Nephron progenitor cell (in vitro differentiated cells): ENCODE measurements at regions not wholly inside any gene's neighbourhood (a gene's known extent, or its start where the extent isn't known, plus 50 kb on each side); places are given as distances from the start of the nearest gene placed in this dataset.
"Not testable (repeated sequence)": the region's sequence is repeated elsewhere in the genome, so short reads cannot be mapped to it uniquely, and the experiment has no call there.

ENCODE experiments used
- DNase-seq: peaks from one replicate; pipeline ENCODE4 v3.0.0; 2021
- H3K27ac Mint-ChIP-seq: 2 replicates; pipeline ENCODE4 v1.8.0; 2021; ENCODE audit warnings: mild to moderate bottlenecking, moderate library complexity, mixed read lengths
- H3K27me3 Mint-ChIP-seq: 2 replicates; pipeline ENCODE4 v1.8.0; 2021; ENCODE audit warnings: mild to moderate bottlenecking, low read depth, mixed read lengths; ENCODE audit not compliant: poor library complexity
- H3K36me3 Mint-ChIP-seq: 2 replicates; pipeline ENCODE4 v1.8.0; 2021; ENCODE audit warnings: low read depth, mixed read lengths
- H3K4me1 Mint-ChIP-seq: 2 replicates; pipeline ENCODE4 v1.8.0; 2021; ENCODE audit warnings: mixed read lengths
- H3K4me3 Mint-ChIP-seq: 2 replicates; pipeline ENCODE4 v1.8.0; 2021; ENCODE audit warnings: mild to moderate bottlenecking, moderate library complexity, mixed read lengths
- H3K9me3 Mint-ChIP-seq: 2 replicates; pipeline ENCODE4 v1.8.0; 2021; ENCODE audit warnings: mild to moderate bottlenecking, moderate library complexity, mixed read lengths

GRCh38 chr2:94576486-94576885, 294.7 kb upstream of the TEKT4 start:
- H3K9me3 Mint-ChIP-seq = peaks cover 51% of the 10 kb centered on the region
- DNase-seq, H3K27ac Mint-ChIP-seq, H3K4me3 Mint-ChIP-seq, H3K4me1 Mint-ChIP-seq, H3K36me3 Mint-ChIP-seq, H3K27me3 Mint-ChIP-seq: not testable (repeated sequence)

DNA sequence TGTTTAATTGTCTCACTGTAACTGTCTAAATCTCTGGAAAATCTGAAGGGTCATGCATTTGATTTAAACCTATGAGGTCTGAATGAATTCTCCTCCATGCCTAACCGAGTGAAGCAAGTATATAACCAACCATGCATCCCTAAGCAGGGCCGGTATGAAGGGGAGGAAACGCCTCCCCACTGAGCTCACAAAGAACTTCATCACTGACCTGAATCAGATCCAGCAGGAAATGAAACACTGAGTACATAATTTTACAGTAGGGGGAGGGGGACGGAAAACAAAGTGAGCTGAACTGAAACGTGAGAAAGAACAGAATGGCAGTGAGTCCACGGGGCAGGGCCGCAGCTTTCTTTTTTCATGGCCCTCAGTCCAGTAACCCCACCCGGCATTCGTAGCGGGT, 294.1 kb upstream of the TEKT4 start:
- not testable (repeated sequence) for H3K4me3 Mint-ChIP-seq, DNase-seq, H3K36me3 Mint-ChIP-seq, H3K4me1 Mint-ChIP-seq, H3K27me3 Mint-ChIP-seq, H3K27ac Mint-ChIP-seq
- H3K9me3 Mint-ChIP-seq = peaks cover 52% of the 10 kb centered on the region

- H3K27ac Mint-ChIP-seq, H3K4me1 Mint-ChIP-seq, H3K4me3 Mint-ChIP-seq, H3K36me3 Mint-ChIP-seq, DNase-seq, H3K27me3 Mint-ChIP-seq: not testable (repeated sequence)
- H3K9me3 Mint-ChIP-seq = peaks cover 59% of the 10 kb centered on the region
These were observed 292.0 kb upstream of the TEKT4 start for GRCh38 chr2:94579221-94579620.

- H3K27ac Mint-ChIP-seq, H3K4me3 Mint-ChIP-seq, H3K4me1 Mint-ChIP-seq, H3K27me3 Mint-ChIP-seq, H3K36me3 Mint-ChIP-seq, DNase-seq: not testable (repeated sequence)
- H3K9me3 Mint-ChIP-seq = peaks cover 49% of the 10 kb centered on the region
These were observed 288.0 kb upstream of the TEKT4 start for GRCh38 chr2:94583081-94583723.

GRCh38 chr2:94584569-94584968, 286.7 kb upstream of the TEKT4 start:
- H3K4me3 Mint-ChIP-seq, H3K27ac Mint-ChIP-seq, DNase-seq, H3K27me3 Mint-ChIP-seq, H3K36me3 Mint-ChIP-seq, H3K4me1 Mint-ChIP-seq: not testable (repeated sequence)
- H3K9me3 Mint-ChIP-seq = peaks cover 49% of the 10 kb centered on the region

- not testable (repeated sequence) for H3K36me3 Mint-ChIP-seq, H3K4me3 Mint-ChIP-seq, H3K4me1 Mint-ChIP-seq, DNase-seq, H3K27me3 Mint-ChIP-seq, H3K27ac Mint-ChIP-seq
- H3K9me3 Mint-ChIP-seq = peaks cover 44% of the 10 kb centered on the region
These were observed 284.9 kb upstream of the TEKT4 start for GRCh38 chr2:94586032-94586982.

DNA sequence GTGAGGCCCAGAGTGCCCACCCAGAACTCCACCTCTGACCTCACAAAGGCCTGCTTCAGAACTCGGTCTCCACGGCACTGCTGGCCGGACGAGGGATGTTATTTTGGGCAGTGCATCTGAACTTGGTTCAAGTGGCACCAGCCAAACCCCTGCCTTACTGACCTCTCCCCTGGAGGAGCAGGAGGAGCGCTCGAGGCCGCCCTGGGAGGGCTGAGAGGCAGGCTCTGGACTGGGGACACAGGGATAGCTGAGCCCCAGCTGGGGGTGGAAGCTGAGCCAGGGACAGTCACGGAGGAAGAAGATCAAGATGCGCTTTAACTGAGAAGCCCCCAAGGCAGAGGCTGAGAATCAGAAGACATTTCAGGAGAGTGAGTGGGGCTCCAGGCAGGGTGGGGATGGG, 284.2 kb upstream of the TEKT4 start:
- not testable (repeated sequence) for H3K27ac Mint-ChIP-seq, H3K27me3 Mint-ChIP-seq, H3K4me3 Mint-ChIP-seq, DNase-seq, H3K36me3 Mint-ChIP-seq, H3K4me1 Mint-ChIP-seq
- H3K9me3 Mint-ChIP-seq = peaks cover 51% of the 10 kb centered on the region

GRCh38 chr2:94594019-94594836, 277.0 kb upstream of the TEKT4 start:
- H3K4me3 Mint-ChIP-seq, H3K27me3 Mint-ChIP-seq, DNase-seq, H3K27ac Mint-ChIP-seq, H3K4me1 Mint-ChIP-seq, H3K36me3 Mint-ChIP-seq: not testable (repeated sequence)
- H3K9me3 Mint-ChIP-seq = peaks cover 75% of the 10 kb centered on the region

DNA sequence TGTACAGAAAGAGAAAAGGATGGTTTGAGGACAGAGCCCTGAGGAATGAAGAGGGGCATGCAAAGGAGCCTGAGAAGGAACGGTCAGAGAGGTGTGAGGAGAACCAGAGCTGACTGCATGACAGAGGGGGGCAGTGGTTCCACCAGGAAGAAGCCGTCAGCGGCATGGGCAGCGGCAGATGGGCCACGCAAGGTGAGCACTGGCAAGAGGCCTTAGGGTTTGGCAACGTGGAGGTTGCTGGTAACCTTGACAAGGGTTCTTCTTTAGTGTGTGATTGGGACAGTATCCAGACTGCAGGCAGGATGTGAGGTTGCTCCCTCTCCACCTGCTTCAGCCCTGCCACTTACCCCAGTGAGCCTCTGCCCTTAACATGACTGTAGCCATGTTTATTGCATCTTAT, 275.3 kb upstream of the TEKT4 start:
- H3K27ac Mint-ChIP-seq, H3K4me3 Mint-ChIP-seq, DNase-seq, H3K27me3 Mint-ChIP-seq, H3K4me1 Mint-ChIP-seq, H3K36me3 Mint-ChIP-seq: not testable (repeated sequence)
- H3K9me3 Mint-ChIP-seq = peaks cover 88% of the 10 kb centered on the region

- H3K9me3 Mint-ChIP-seq = peaks cover 85% of the 10 kb centered on the region
- not testable (repeated sequence) for H3K4me3 Mint-ChIP-seq, DNase-seq, H3K4me1 Mint-ChIP-seq, H3K27me3 Mint-ChIP-seq, H3K36me3 Mint-ChIP-seq, H3K27ac Mint-ChIP-seq
These were observed 273.0 kb upstream of the TEKT4 start for GRCh38 chr2:94598075-94598713.

- H3K27ac Mint-ChIP-seq, H3K4me3 Mint-ChIP-seq, DNase-seq, H3K36me3 Mint-ChIP-seq, H3K4me1 Mint-ChIP-seq, H3K27me3 Mint-ChIP-seq: not testable (repeated sequence)
- H3K9me3 Mint-ChIP-seq = peaks cover 84% of the 10 kb centered on the region
These were observed 270.3 kb upstream of the TEKT4 start for GRCh38 chr2:94600929-94601328.
